ENCODE measurements at regions not wholly inside any gene's neighbourhood (a gene's known extent, or its start where the extent isn't known, plus 50 kb on each side); places are given as distances from the start of the nearest gene placed in this dataset.

DNA sequence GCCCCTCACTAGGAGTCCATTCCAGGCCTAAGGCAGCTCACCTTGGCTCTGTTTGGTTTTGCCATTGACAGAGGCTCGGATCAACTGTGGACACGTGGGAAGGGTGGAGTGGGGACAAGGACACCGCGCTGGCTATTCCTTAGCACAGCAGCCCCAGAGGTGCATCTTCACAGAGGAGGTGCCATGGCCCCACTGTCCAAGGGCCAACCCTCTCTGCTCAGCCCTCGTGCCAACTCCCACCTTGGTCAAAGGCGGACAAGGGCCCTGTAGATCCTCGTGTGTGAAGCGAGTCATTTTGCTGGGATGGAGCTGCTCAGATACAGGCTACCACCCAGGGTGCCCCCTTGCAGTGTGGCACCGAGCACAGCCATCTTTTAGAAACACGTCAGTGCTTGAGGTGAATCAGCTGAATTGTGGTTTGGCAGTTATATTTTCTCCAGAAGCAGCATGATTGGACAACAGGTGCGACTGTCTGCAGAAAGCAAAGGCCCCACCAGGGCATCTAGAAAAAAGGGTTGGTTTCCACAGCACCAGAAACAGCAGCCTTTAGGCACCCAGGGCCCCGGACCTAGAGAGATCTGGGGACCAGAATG, 192.1 kb upstream of the GPR12 start:
- no peak overlapping the region for H3K9ac ChIP-seq (ENCODE audit: low read length in 3 of 3)
- intact Hi-C loops (cut with DNase I): no loop called here

DNA sequence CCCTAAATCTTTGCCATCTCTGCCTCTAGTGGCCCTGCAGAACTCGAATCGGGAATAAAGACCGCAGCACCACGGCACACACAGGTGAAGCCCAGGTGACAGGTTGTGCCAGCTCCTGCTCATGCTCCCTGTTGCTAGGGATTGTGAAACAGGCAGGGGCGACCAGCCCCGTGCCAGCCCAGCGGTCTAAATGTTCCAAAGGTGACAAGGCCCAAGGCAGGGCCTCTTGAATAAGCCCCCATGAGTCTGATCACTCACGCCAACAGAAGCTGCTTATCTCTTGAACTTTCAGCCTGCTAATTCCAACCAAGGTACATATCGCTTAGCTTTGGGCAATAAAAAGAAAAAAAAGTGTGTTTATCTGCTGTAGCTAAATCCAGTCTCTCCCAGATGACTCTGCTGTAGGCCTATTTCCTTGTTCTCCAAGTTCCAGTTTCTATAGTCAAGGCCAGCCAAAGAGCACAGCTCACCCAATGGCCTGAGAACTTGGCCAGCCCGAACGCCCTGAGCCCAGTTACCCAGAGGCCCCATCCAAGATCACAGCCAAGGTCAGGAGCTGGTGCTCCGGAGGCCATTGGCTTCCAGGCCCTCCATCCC, 191.1 kb upstream of the GPR12 start:
- Histone ChIP-seq H3K36me3 (ENCODE audit: control insufficient read depth in 2 of 3, insufficient read depth in 3 of 3, low read length in 3 of 3) (no peaks in the 10 kb centered on the region), H3K27me3 (ENCODE audit: control insufficient read depth, insufficient read depth, low read length) (no peaks in the 10 kb centered on the region), H3K4me3 (ENCODE audit: low read length in 3 of 3) (no peak overlapping the region), H3K9ac (ENCODE audit: low read length in 3 of 3) (no peak overlapping the region), H3K9me3 (ENCODE audit: control insufficient read depth in 2 of 3, insufficient read depth in 1 of 3, low read length in 3 of 3) (no peaks in the 10 kb centered on the region), H3K27ac (ENCODE audit: low read depth in 2 of 2, low read length in 2 of 2) (peak overlapping the region; percentile 41 to 79), H3K4me1 (ENCODE audit: control insufficient read depth in 2 of 3, insufficient read depth in 2 of 3, low read depth in 1 of 3, low read length in 3 of 3) (peaks cover 0 to 13% (median 0%) of the 10 kb centered on the region in 3 donors)
- intact Hi-C loops (cut with DNase I): no loop called here
- FAIRE-seq: no peak
- DNase-seq: peak in 1 of 5 donors; percentile 23
- TF ChIP-seq, protein P1, sequence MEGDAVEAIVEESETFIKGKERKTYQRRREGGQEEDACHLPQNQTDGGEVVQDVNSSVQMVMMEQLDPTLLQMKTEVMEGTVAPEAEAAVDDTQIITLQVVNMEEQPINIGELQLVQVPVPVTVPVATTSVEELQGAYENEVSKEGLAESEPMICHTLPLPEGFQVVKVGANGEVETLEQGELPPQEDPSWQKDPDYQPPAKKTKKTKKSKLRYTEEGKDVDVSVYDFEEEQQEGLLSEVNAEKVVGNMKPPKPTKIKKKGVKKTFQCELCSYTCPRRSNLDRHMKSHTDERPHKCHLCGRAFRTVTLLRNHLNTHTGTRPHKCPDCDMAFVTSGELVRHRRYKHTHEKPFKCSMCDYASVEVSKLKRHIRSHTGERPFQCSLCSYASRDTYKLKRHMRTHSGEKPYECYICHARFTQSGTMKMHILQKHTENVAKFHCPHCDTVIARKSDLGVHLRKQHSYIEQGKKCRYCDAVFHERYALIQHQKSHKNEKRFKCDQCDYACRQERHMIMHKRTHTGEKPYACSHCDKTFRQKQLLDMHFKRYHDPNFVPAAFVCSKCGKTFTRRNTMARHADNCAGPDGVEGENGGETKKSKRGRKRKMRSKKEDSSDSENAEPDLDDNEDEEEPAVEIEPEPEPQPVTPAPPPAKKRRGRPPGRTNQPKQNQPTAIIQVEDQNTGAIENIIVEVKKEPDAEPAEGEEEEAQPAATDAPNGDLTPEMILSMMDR (IDR thresholded peaks at IDR 0.05; ENCODE audit: borderline replicate concordance, extremely low read depth, insufficient read depth): no peak

More for the DNA sequence above, 192.1 kb upstream of the GPR12 start:
- H3K4me1 ChIP-seq (ENCODE audit: control insufficient read depth in 2 of 3, insufficient read depth in 2 of 3, low read depth in 1 of 3, low read length in 3 of 3): peaks cover 0 to 13% (median 0%) of the 10 kb centered on the region in 3 donors
- no peak overlapping the region for H3K4me3 ChIP-seq (ENCODE audit: low read length in 3 of 3)
- H3K36me3 ChIP-seq (ENCODE audit: control insufficient read depth in 2 of 3, insufficient read depth in 3 of 3, low read length in 3 of 3): no peaks in the 10 kb centered on the region
- no peak for DNase-seq
- TF ChIP-seq, protein P1 (IDR thresholded peaks at IDR 0.05; ENCODE audit: borderline replicate concordance, extremely low read depth, insufficient read depth): no peak
- H3K9me3 ChIP-seq (ENCODE audit: control insufficient read depth in 2 of 3, insufficient read depth in 1 of 3, low read length in 3 of 3): no peaks in the 10 kb centered on the region
- FAIRE-seq: no peak
- H3K27me3 ChIP-seq (ENCODE audit: control insufficient read depth, insufficient read depth, low read length): no peaks in the 10 kb centered on the region
- peak overlapping the region; percentile 41 to 79 for H3K27ac ChIP-seq (ENCODE audit: low read depth in 2 of 2, low read length in 2 of 2)

DNA sequence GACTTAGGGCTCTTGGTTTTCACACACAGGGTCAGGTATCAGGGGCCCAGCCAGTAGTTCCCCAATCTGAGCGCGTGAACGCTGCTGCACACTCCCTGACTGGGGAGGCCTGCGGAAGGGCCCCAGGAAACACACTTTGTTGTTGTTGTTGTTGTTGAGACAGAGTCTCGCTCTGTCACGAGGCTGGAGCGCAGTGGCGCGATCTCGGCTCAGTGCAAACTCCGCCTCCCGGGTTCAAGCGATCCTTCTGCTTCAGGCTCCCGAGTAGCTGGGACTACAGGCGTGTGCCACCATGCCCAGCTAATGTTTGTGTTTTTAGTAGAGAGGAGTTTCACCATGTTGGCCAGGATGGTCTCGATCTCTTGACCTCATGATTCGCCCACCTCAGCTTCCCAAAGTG, 190.4 kb upstream of the GPR12 start:
- Histone ChIP-seq H3K36me3 (ENCODE audit: control insufficient read depth in 2 of 3, insufficient read depth in 3 of 3, low read length in 3 of 3) (no peaks in the 10 kb centered on the region), H3K4me1 (ENCODE audit: control insufficient read depth in 2 of 3, insufficient read depth in 2 of 3, low read depth in 1 of 3, low read length in 3 of 3) (peaks cover 0 to 13% (median 0%) of the 10 kb centered on the region in 3 donors), H3K27me3 (ENCODE audit: control insufficient read depth, insufficient read depth, low read length) (no peaks in the 10 kb centered on the region), H3K27ac (ENCODE audit: low read depth in 2 of 2, low read length in 2 of 2) (peak overlapping the region; percentile 29 to 79), H3K4me3 (ENCODE audit: low read length in 3 of 3) (no peak overlapping the region), H3K9me3 (ENCODE audit: control insufficient read depth in 2 of 3, insufficient read depth in 1 of 3, low read length in 3 of 3) (no peaks in the 10 kb centered on the region), H3K9ac (ENCODE audit: low read length in 3 of 3) (no peak overlapping the region)
- DNase-seq (peak in 1 of 5 donors; percentile 15), FAIRE-seq (no peak)
- intact Hi-C loops (cut with DNase I): no loop called here
- TF ChIP-seq, protein P1 (IDR thresholded peaks at IDR 0.05; ENCODE audit: borderline replicate concordance, extremely low read depth, insufficient read depth): no peak

All from kidney (tissue), 13 donors.